K562 (cell line): ENCODE measurements at regions not wholly inside any gene's neighbourhood (a gene's known extent, or its start where the extent isn't known, plus 50 kb on each side); places are given as distances from the start of the nearest gene placed in this dataset.

Source experiments
- CREM ChIP-seq: IDR thresholded peaks from 2 replicates; pipeline ENCODE4 v1.6.1; 2014; ENCODE audit warnings: antibody characterized with exemption, low read depth
- FOXK2 ChIP-seq, 2 experiments: fragments of 450-650 bp; IDR thresholded peaks in 1 of 2; conservative IDR thresholded peaks in 1 of 2; 2 replicates each; pipeline ENCODE4 v1.6.1; 2016; ENCODE audit warnings: low read depth in 2 of 2, mild to moderate bottlenecking in 1 of 2
- JUND ChIP-seq, 2 experiments: IDR thresholded peaks; 2 replicates in 1 of 2; 3 replicates in 1 of 2; pipeline ENCODE4 v1.6.1; 2011; ENCODE audit warnings: borderline replicate concordance in 2 of 2, low read depth in 2 of 2, low read length in 2 of 2, improper control_type of control experiment in 1 of 2, missing biosample characterization in 1 of 2, missing genetic modification characterization in 1 of 2, missing genetic modification reagents in 1 of 2
- LEF1 ChIP-seq: fragments of 450-650 bp; IDR thresholded peaks from 2 replicates; pipeline ENCODE4 v1.6.1; 2016; ENCODE audit warnings: mild to moderate bottlenecking
- TOE1 ChIP-seq, 2 experiments: fragments of 450-650 bp in 1 of 2; sonication (generic) in 1 of 2; formaldehyde crosslinking in 1 of 2; IDR thresholded peaks; 2 replicates each; pipeline versions ENCODE4 v1.7.1 to v1.8.0; 2016 to 2022; ENCODE audit warnings: borderline replicate concordance in 2 of 2, mild to moderate bottlenecking in 2 of 2, antibody characterized with exemption in 1 of 2, inconsistent platforms in 1 of 2, low read depth in 1 of 2, missing genetic modification reagents in 1 of 2, moderate library complexity in 1 of 2
- ZBTB11 ChIP-seq, 3 experiments: fragments of 200-800 bp in 1 of 3; fragments of 250-450 bp in 1 of 3; fragments of 450-650 bp in 1 of 3; sonication (Bioruptor Pico) in 1 of 3; sonication (Bioruptor generic) in 1 of 3; formaldehyde crosslinking in 1 of 3; IDR thresholded peaks; 2 replicates each; pipeline versions ENCODE4 v1.6.1 to v1.8.0; 2016 to 2022; ENCODE audit warnings: mild to moderate bottlenecking in 2 of 3, missing genetic modification characterization in 2 of 3, missing compliant biosample characterization in 1 of 3, moderate library complexity in 1 of 3
- ZBTB40 ChIP-seq, 2 experiments: fragments of 450-650 bp in 1 of 2; sonication (generic) in 1 of 2; formaldehyde crosslinking in 1 of 2; IDR thresholded peaks; 2 replicates each; pipeline versions ENCODE4 v1.7.1 to v1.9.0; 2016 to 2022; ENCODE audit warnings: inconsistent platforms in 1 of 2, mild to moderate bottlenecking in 1 of 2, missing genetic modification reagents in 1 of 2
- ZNF592 ChIP-seq: fragments of 450-650 bp; IDR thresholded peaks from 2 replicates; pipeline ENCODE4 v1.6.1; 2017; ENCODE audit warnings: antibody characterized with exemption, mild to moderate bottlenecking

- TF ChIP-seq ZBTB40 (IDR thresholded peaks at IDR 0.05) (peak; percentile 34; the same call in 1 of the 2 replicates), ZBTB40 (CRISPR knock-in tag; IDR thresholded peaks at IDR 0.05) (no peak), ZBTB11 (CRISPR knock-in tag; IDR thresholded peaks at IDR 0.05) (no peak), JUND (IDR thresholded peaks at IDR 0.05; ENCODE audit: borderline replicate concordance, low read depth, low read length) (peak; percentile 18; the same call in 1 of the 2 replicates), JUND (tag; IDR thresholded peaks at IDR 0.05; ENCODE audit: borderline replicate concordance, low read depth, low read length) (peak; percentile 69; the same call in 2 of the 3 replicates), ZNF592 (peak; percentile 70; the same call in 1 of the 2 replicates), TOE1 (IDR thresholded peaks at IDR 0.05; ENCODE audit: borderline replicate concordance) (peak; percentile 46; the same call in 1 of the 2 replicates), TOE1 (CRISPR knock-in tag; IDR thresholded peaks at IDR 0.05; ENCODE audit: borderline replicate concordance, low read depth) (no peak), FOXK2 (conservative IDR thresholded peaks at IDR 0.05 in 1 of 2, IDR thresholded peaks at IDR 0.05 in 1 of 2; ENCODE audit: low read depth in 2 of 2) (peak; percentile 30 to 64; a peak in 1 of 4 replicates), CREM (peak; percentile 39; the same call in 1 of the 2 replicates), LEF1 (0 out of 2 replicates have a peak, but pooled peaks have one; percentile 31)
Measured at GRCh38 chr7:10789170-10789569, 184.5 kb upstream of the PHF14 start (continued).
